ENCODE measurements at regions not wholly inside any gene's neighbourhood (a gene's known extent, or its start where the extent isn't known, plus 50 kb on each side); places are given as distances from the start of the nearest gene placed in this dataset.

DNA sequence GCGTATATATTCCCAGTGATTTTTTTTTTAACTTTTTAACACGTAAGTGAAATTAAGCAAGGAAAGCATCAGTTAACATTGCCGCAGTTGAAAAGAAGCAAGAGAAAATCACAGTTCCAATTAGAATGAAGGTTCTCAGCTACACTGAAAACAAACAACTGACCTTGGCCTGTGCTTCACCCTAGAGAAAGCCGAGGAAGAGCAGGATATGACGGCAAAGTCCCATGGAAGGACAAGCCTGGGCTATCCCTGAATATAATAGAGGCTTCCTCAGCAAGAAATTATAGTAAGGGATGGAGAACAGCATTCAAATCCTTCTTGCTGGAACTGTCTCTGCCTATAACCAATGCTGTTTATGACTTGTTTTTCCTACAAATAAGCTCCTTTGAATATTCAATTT lies 83.0 kb upstream of the INHBA start (continued):
- TF ChIP-seq, protein P1, sequence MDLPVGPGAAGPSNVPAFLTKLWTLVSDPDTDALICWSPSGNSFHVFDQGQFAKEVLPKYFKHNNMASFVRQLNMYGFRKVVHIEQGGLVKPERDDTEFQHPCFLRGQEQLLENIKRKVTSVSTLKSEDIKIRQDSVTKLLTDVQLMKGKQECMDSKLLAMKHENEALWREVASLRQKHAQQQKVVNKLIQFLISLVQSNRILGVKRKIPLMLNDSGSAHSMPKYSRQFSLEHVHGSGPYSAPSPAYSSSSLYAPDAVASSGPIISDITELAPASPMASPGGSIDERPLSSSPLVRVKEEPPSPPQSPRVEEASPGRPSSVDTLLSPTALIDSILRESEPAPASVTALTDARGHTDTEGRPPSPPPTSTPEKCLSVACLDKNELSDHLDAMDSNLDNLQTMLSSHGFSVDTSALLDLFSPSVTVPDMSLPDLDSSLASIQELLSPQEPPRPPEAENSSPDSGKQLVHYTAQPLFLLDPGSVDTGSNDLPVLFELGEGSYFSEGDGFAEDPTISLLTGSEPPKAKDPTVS (IDR thresholded peaks at IDR 0.05; ENCODE audit: low read depth, low read length), result no peak
- no peak for TF ChIP-seq RFX5 (IDR thresholded peaks at IDR 0.05; ENCODE audit: low read depth, low read length)
- TF ChIP-seq, protein P2, sequence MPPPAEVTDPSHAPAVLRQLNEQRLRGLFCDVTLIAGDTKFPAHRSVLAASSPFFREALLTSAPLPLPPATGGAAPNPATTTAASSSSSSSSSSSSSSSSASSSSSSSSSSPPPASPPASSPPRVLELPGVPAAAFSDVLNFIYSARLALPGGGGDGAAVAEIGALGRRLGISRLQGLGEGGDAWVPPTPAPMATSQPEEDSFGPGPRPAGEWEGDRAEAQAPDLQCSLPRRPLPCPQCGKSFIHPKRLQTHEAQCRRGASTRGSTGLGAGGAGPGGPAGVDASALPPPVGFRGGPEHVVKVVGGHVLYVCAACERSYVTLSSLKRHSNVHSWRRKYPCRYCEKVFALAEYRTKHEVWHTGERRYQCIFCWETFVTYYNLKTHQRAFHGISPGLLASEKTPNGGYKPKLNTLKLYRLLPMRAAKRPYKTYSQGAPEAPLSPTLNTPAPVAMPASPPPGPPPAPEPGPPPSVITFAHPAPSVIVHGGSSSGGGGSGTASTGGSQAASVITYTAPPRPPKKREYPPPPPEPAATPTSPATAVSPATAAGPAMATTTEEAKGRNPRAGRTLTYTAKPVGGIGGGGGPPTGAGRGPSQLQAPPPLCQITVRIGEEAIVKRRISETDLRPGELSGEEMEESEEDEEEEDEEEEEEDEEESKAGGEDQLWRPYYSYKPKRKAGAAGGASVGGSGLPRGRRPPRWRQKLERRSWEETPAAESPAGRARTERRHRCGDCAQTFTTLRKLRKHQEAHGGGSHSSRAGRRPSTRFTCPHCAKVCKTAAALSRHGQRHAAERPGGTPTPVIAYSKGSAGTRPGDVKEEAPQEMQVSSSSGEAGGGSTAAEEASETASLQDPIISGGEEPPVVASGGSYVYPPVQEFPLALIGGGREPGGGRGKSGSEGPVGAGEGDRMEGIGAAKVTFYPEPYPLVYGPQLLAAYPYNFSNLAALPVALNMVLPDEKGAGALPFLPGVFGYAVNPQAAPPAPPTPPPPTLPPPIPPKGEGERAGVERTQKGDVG (CRISPR knock-in tag; IDR thresholded peaks at IDR 0.05), result no peak
- no peak for TF ChIP-seq IRF4 (IDR thresholded peaks at IDR 0.05; ENCODE audit: low read depth, low read length)
- no peak for TF ChIP-seq SMC3 (IDR thresholded peaks at IDR 0.05; ENCODE audit: borderline replicate concordance, low read length)
- TF ChIP-seq GATAD2B (conservative IDR thresholded peaks at IDR 0.05; ENCODE audit: low read depth), result no peak
- TF ChIP-seq, protein P3, sequence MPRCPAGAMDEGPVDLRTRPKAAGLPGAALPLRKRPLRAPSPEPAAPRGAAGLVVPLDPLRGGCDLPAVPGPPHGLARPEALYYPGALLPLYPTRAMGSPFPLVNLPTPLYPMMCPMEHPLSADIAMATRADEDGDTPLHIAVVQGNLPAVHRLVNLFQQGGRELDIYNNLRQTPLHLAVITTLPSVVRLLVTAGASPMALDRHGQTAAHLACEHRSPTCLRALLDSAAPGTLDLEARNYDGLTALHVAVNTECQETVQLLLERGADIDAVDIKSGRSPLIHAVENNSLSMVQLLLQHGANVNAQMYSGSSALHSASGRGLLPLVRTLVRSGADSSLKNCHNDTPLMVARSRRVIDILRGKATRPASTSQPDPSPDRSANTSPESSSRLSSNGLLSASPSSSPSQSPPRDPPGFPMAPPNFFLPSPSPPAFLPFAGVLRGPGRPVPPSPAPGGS (IDR thresholded peaks at IDR 0.05; ENCODE audit: borderline replicate concordance, insufficient read depth, low read depth, low read length, poor library complexity, severe bottlenecking), result no peak
- no peak for TF ChIP-seq NFYB (IDR thresholded peaks at IDR 0.05; ENCODE audit: insufficient read depth, low read depth, low read length)
